ENCODE measurements at regions not wholly inside any gene's neighbourhood (a gene's known extent, or its start where the extent isn't known, plus 50 kb on each side); places are given as distances from the start of the nearest gene placed in this dataset.

- H3K4me2 ChIP-seq (ENCODE audit: unreplicated experiment), result no peak overlapping the region
- DNase-seq, result no peak
Observed at GRCh38 chr5:56501781-56502557, 268.8 kb upstream of the ANKRD55 start.

DNA sequence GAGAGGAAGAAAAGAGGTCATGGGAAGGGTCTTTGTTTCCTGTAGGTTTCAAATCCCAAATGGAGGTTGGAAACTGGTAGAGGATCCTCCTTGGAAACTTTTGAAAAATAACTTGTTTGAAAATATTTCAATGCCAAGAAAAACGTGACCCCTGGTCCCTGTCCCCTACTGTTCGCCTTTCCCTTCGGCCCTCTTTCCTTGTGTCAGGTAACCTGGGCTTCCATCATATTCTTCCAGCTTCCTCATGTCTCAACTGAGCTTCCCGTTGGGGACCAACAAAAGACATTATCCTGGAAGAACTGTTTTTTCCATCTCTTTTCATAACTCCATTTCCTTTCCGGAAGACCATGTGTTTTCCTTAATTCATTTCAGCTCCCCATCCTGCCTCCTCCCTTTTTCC is 266.8 kb upstream of the ANKRD55 start:
- no peaks in the 10 kb centered on the region for H3F3A ChIP-seq (ENCODE audit: insufficient read depth)
- in situ Hi-C loops (cut with MboI), result no loop called here
- peaks cover 18% of the 10 kb centered on the region; the same call in 1 of the 2 replicates for H3K27me3 ChIP-seq (replicated peaks; ENCODE audit: insufficient read depth)
- TF ChIP-seq EZH2phosphoT487 (IDR thresholded peaks at IDR 0.05; ENCODE audit: insufficient read depth, low read depth), result no peak
- TF ChIP-seq EZH2 (IDR thresholded peaks at IDR 0.05; ENCODE audit: insufficient read depth, poor library complexity, severe bottlenecking), result no peak
- no peak overlapping the region for H3K4me2 ChIP-seq (ENCODE audit: unreplicated experiment)
- no peak for DNase-seq
- H3K4me3 ChIP-seq, result no peak overlapping the region
- H3K27ac ChIP-seq, result no peak overlapping the region
- 32 to 42% methylated on average over 5 of the region's 5 CpGs for WGBS, 2 experiments (ENCODE audit: low coverage in 1 of 2, low lambda C conversion rate in 2 of 2, missing lambda C conversion rate in 2 of 2)
- H2AFZ ChIP-seq, result no peak overlapping the region
- no peaks in the 10 kb centered on the region for H3K4me1 ChIP-seq (ENCODE audit: insufficient read depth)
- H3K9ac ChIP-seq, result no peak overlapping the region
- no peaks in the 10 kb centered on the region for H3K36me3 ChIP-seq (ENCODE audit: low read depth)
- no peaks in the 10 kb centered on the region for H3K9me3 ChIP-seq (ENCODE audit: low read depth)
- no peaks in the 10 kb centered on the region for H4K20me1 ChIP-seq (ENCODE audit: insufficient read depth)
- H3K79me2 ChIP-seq (ENCODE audit: insufficient read depth), result no peaks in the 10 kb centered on the region
- H3K9me2 ChIP-seq (ENCODE audit: insufficient read depth), result no peaks in the 10 kb centered on the region

More at GRCh38 chr5:56501781-56502557, 268.8 kb upstream of the ANKRD55 start:
- Histone ChIP-seq H4K20me1 (ENCODE audit: insufficient read depth) (no peaks in the 10 kb centered on the region), H3K79me2 (ENCODE audit: insufficient read depth) (no peaks in the 10 kb centered on the region), H3K27ac (no peak overlapping the region), H3F3A (ENCODE audit: insufficient read depth) (no peaks in the 10 kb centered on the region), H3K4me3 (no peak overlapping the region), H3K9ac (no peak overlapping the region), H3K36me3 (ENCODE audit: low read depth) (no peaks in the 10 kb centered on the region), H3K27me3 (replicated peaks; ENCODE audit: insufficient read depth) (peaks cover 15% of the 10 kb centered on the region; the same call in 1 of the 2 replicates), H3K9me2 (ENCODE audit: insufficient read depth) (no peaks in the 10 kb centered on the region; the same call in 1 of the 2 replicates), H3K4me1 (ENCODE audit: insufficient read depth) (no peaks in the 10 kb centered on the region), H3K9me3 (ENCODE audit: low read depth) (no peaks in the 10 kb centered on the region), H2AFZ (no peak overlapping the region)
- in situ Hi-C loops (cut with MboI), result no loop called here
- TF ChIP-seq EZH2phosphoT487 (IDR thresholded peaks at IDR 0.05; ENCODE audit: insufficient read depth, low read depth) (no peak), EZH2 (IDR thresholded peaks at IDR 0.05; ENCODE audit: insufficient read depth, poor library complexity, severe bottlenecking) (no peak)
- 45 to 49% methylated on average over 5 of the region's 5 CpGs for WGBS, 2 experiments (ENCODE audit: low coverage in 1 of 2, low lambda C conversion rate in 2 of 2, missing lambda C conversion rate in 2 of 2)

- H2AFZ ChIP-seq, result no peak overlapping the region
- H3F3A ChIP-seq (ENCODE audit: insufficient read depth), result no peaks in the 10 kb centered on the region
- H3K27me3 ChIP-seq (replicated peaks; ENCODE audit: insufficient read depth), result peaks cover 18% of the 10 kb centered on the region; the same call in 1 of the 2 replicates
- no peaks in the 10 kb centered on the region for H3K36me3 ChIP-seq (ENCODE audit: low read depth)
- no peaks in the 10 kb centered on the region for H3K79me2 ChIP-seq (ENCODE audit: insufficient read depth)
- H3K4me1 ChIP-seq (ENCODE audit: insufficient read depth), result no peaks in the 10 kb centered on the region
- no peaks in the 10 kb centered on the region for H4K20me1 ChIP-seq (ENCODE audit: insufficient read depth)
- H3K9me2 ChIP-seq (ENCODE audit: insufficient read depth), result no peaks in the 10 kb centered on the region
- no peaks in the 10 kb centered on the region for H3K9me3 ChIP-seq (ENCODE audit: low read depth)
- 5 to 9% methylated on average over 4 of the region's 4 CpGs for WGBS, 2 experiments (ENCODE audit: low coverage in 1 of 2, low lambda C conversion rate in 2 of 2, missing lambda C conversion rate in 2 of 2)
- H3K4me2 ChIP-seq (ENCODE audit: unreplicated experiment), result no peak overlapping the region
- no peak overlapping the region for H3K27ac ChIP-seq
- H3K9ac ChIP-seq, result no peak overlapping the region
- TF ChIP-seq EZH2 (IDR thresholded peaks at IDR 0.05; ENCODE audit: insufficient read depth, poor library complexity, severe bottlenecking), result no peak
- no peak for DNase-seq
- H3K4me3 ChIP-seq, result no peak overlapping the region
- in situ Hi-C loops (cut with MboI), result no loop called here
Observed at GRCh38 chr5:56499491-56499890, 266.4 kb upstream of the ANKRD55 start.

GRCh38 chr5:56498759-56499395 is 265.7 kb upstream of the ANKRD55 start:
- Histone ChIP-seq H3K36me3 (ENCODE audit: low read depth) (no peaks in the 10 kb centered on the region), H4K20me1 (ENCODE audit: insufficient read depth) (no peaks in the 10 kb centered on the region), H3K9me3 (ENCODE audit: low read depth) (no peaks in the 10 kb centered on the region), H3K79me2 (ENCODE audit: insufficient read depth) (no peaks in the 10 kb centered on the region), H3K4me2 (ENCODE audit: unreplicated experiment) (no peak overlapping the region), H3K9ac (no peak overlapping the region), H3K4me3 (no peak overlapping the region), H3F3A (ENCODE audit: insufficient read depth) (no peaks in the 10 kb centered on the region), H2AFZ (no peak overlapping the region), H3K9me2 (ENCODE audit: insufficient read depth) (no peaks in the 10 kb centered on the region), H3K4me1 (ENCODE audit: insufficient read depth) (no peaks in the 10 kb centered on the region), H3K27ac (no peak overlapping the region), H3K27me3 (replicated peaks; ENCODE audit: insufficient read depth) (peaks cover 18% of the 10 kb centered on the region; the same call in 1 of the 2 replicates)
- no peak for DNase-seq
- 58 to 75% methylated on average over 14 to 23 of the region's 24 CpGs for WGBS, 2 experiments (ENCODE audit: low coverage in 1 of 2, low lambda C conversion rate in 2 of 2, missing lambda C conversion rate in 2 of 2)
- TF ChIP-seq EZH2phosphoT487 (IDR thresholded peaks at IDR 0.05; ENCODE audit: insufficient read depth, low read depth) (no peak), EZH2 (IDR thresholded peaks at IDR 0.05; ENCODE audit: insufficient read depth, poor library complexity, severe bottlenecking) (no peak)
- in situ Hi-C loops (cut with MboI), result no loop called here

Measured in GM23248 (cell line).